ENCODE measurements at regions not wholly inside any gene's neighbourhood (a gene's known extent, or its start where the extent isn't known, plus 50 kb on each side); places are given as distances from the start of the nearest gene placed in this dataset.

DNA sequence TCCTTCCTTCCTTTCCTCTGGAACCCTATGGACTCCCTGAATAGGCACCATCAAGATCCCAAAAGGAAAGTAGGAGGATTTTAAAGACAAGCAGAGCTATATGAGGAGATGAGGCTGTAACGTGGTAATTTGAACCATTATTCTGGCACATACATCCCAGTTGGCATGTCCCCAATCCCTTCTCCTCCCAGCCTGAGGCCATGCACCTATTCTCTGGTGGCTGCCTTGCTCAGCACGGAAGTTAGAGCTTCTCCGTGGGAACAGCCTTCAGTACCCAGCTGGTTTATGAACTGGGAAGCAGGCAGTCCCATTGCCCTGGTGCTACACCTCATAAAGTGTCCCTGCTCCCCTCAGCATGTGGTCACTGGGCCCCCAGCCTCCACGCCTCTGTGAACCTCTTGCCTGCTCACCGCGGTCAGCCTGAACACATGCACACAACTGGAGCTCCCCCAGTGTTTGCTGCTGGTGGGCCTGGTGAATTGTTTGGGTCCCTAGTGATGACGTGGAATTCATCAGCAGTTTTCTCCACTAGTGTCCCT is 139.9 kb upstream of the PLET1 start:
- no peak for DNase-seq (ENCODE audit: low read depth in 2 of 2)

DNA sequence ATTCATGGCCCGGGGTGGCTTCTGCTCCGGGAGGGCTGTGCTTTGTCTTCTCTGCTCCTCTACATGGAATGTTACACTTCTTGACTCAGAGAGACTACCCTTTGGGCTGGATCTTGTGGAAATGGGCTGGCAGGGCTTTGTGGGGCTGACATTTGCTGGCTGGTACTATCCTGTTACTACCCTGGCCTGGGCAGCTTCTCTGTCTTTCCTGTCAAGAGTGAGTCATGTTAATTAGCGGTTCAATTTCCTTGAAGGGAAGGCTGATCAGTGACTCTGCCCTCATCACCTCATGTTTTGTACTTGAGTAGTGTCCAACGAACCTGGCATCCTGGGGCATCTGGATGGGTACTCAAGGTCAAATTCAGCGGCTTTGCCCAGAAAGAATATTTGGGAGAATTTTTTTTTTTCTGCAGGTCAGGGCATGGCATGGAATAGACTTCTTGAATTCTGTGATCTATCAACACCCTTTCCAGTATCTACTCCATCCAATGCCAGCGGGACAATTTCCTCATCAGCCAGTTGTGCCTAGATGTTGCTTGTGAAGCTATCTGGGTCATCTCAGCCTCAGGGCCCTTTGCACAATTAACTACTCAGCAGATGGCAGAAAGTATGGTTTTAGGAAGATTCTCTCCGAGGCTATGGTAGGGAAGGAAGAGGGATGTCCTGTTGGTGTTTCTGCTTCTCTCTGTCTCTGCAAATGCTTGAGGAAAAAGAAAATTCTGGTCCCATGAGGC is 140.5 kb upstream of the PLET1 start:
- no peak for DNase-seq (ENCODE audit: low read depth in 2 of 2)

DNA sequence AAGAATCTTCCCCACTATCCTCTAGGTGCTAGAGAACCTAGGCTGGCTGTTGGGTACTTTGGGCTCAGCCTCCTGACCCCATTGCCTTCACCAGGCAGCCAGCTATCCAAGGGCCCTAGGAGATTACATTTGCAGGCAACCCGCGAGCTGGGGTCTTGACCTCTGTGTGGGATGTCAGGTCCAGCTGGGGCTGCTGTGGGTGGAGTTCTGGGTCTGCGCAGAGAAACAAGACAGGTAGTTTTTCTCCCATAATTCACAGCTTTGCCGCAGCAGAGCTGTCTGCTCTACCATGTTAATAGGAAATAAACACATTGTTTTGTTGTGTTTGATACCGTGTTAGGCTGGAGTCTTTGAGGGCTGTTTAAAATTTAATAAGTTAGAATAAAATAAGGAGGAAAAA is 142.8 kb upstream of the PLET1 start:
- DNase-seq (ENCODE audit: low read depth in 2 of 2): no peak

DNA sequence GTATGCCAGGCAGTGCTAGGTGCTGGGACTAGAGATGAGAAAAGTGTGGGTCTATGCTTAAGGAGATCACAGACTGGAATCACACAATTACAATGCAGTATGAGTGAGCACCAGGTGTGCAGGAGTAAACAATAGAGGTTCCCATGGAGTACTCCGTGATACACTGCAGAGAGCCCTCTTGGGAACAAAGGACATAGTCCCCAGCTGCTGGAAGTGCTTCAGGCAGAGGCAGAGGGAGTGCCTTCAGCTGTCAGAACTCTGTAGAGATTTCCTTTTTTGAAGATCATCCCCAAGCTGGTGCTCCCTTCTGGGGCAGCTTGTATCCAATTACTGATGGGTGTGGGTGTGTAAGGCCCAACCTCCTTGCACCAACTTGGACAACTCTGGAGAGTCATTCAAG is 143.5 kb upstream of the PLET1 start:
- no peak for DNase-seq (ENCODE audit: low read depth in 2 of 2)

DNA sequence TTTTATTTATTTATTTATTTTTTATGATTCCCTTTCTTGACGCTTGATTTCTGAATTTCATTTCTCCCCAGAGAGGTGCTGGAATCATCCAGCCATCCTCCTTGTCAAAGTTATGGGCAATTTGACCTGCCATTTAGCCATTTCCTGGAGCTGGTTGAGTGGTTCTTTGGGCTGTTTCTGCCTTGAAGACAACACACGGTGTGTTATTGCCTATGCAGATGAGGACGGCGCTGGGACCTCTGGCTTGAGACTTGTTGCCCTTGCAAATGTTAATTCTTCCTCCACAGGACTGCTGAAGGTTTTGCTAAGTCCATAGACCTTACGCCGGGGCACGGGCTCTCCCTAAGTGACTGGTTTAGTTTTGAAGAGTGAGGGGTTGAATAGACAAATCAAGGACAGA is 147.9 kb upstream of the PLET1 start:
- DNase-seq (ENCODE audit: low read depth in 2 of 2): no peak

DNA sequence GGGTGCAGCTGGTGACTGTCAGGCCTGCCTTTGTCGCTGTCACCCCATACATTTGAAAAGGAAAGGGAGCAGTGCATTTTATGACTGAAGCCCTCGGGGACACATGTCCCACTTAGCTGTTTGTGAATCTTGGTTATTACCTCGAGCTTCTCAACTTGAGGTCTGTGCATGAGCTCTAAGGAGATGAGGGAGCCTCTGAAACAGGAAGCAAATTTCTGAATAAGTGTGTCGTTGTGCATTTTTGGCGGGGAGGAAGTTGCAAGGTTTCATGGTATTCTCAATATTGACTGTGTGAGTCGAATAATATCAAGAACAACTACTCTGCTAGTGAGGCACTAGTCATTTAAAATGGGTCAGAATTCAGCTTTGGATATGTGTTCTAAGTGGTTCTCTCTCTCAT is 149.7 kb upstream of the PLET1 start:
- no peak for DNase-seq (ENCODE audit: low read depth in 2 of 2)

DNA sequence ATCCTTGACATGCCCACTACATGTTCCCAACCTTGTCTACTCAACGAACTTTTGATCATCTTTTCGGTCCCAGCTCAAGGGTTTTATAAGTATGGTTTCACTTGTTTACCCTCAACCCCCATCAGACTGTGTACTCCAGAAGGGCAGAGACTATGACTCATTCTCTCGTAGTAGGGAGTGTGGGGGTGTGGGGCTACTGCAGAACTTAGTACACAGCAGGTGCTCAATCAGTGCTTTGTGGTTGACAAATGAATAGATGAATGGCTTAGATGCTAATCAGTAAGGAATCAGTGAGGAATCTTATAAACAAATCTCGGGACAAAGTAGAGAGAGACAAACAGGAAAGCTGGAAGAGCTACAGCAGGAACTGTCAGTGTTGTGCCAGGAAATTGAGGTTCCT is 151.7 kb upstream of the PLET1 start:
- no peak for DNase-seq (ENCODE audit: low read depth in 2 of 2)

DNA sequence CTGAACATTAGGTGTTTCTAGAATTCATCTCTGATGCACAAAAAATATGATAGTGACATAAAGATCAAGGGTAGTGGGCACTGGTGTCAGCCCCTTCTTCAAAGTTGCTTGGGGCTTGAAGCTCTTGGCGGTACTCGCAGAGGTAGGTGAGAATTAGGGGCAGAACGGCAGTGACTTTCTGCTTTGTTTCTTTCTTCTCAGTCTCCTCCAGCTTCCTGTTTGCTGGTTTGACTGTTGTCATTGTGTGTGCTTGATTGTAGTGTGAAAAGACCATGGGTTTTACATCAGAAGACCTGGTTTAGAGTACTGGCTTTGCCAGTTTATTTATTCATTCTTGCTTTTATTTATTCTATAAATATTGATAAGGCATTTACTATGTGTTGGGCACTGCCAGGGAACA is 156.7 kb upstream of the PLET1 start:
- no peak for DNase-seq (ENCODE audit: low read depth in 2 of 2)

DNA sequence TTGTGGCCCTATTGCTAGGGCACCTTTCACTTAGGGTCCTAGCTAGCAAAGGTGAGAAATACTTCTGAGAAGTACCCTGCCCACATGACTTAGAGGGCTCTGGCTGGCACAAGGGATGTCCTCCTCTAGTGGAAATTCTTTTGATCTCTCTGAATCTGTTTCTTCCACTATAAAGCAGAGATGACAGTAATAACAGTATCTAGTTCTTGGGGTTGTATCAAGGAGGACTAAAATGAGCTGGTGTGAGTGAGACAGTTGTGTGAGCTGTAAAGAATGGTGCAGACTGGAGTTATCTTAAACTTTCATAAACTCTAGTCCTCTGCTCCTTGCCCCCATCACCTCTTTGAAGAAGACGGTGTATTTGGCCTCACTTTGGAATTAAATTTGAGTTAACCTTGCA is 157.8 kb upstream of the PLET1 start:
- no peak for DNase-seq (ENCODE audit: low read depth in 2 of 2)

DNA sequence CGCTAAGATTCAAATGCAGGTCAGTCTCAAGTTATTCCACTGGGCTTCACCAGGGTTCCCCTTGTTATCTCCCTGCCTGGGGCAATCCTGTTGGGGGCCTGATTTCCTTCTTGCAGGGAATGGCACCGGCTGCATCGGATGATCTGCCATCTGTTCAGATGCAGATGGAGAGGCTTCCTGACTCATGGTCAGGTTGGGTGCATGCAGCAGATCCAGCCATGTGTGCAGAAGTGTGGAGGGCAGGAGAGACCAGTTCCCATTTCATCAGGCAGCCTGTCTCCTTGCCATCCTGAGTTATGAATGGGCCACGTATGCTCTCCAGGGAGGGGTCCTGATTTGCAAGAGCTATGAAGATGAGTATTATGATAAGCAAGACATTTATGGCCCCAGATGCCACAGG is 161.2 kb upstream of the PLET1 start:
- DNase-seq (ENCODE audit: low read depth in 2 of 2): no peak

DNA sequence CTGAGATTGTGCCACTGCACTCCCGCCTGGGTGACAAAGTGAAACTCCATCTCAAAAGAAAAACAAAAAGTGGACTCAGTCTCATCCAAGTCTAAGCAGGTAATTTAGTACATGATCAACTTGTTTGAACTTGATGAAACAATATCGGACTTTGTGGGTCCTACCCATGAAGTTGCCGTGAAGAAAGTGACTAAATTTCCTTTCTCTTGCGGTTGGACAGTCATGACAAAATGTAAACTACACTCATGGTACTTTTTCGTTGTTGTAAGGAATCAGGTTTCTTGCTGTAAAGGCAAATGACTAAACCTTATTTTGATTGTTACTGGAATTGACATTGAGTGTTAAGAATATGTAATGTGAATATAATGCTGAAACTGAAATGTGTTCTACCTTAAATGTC is 164.5 kb upstream of the PLET1 start:
- DNase-seq (ENCODE audit: low read depth in 2 of 2): no peak

DNA sequence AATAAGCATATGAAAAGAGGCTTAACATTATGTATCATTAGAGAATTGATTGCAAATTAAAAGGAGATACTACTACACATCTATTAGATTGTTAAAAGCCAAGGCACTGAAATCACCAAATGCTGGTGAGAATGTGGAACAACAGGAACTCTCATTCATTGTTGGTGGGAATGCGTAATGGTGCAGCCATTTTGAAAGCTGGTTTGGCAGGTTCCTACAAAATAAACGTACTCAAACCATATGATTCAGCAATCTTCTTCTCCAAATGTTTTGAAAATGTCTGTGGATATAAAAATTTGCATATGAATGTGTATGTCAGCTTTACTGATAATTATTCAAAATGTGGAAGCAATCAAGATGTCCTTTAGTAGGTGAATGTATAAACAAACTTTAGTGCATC is 176.4 kb upstream of the PLET1 start:
- no peak for DNase-seq (ENCODE audit: low read depth in 2 of 2)

DNA sequence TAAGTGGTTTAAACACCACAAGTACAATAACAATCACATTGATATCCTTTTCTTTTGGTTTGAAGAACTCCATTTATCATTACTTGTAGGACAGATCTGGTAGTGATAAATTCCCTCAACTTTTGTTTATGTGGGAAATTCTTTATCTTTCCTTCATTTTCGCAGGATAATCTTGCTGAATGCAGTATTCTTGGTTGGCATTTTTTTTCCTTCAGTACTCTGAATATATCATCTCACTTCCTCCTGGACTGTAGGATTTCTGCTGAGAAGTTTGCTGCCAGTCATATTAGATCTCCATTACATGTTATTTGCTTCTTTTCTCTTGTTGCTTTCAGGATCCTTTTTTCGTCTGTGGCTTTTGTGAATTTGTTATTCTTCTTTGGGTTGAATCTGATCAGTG is 179.0 kb upstream of the PLET1 start:
- DNase-seq (ENCODE audit: low read depth in 2 of 2): no peak

DNA sequence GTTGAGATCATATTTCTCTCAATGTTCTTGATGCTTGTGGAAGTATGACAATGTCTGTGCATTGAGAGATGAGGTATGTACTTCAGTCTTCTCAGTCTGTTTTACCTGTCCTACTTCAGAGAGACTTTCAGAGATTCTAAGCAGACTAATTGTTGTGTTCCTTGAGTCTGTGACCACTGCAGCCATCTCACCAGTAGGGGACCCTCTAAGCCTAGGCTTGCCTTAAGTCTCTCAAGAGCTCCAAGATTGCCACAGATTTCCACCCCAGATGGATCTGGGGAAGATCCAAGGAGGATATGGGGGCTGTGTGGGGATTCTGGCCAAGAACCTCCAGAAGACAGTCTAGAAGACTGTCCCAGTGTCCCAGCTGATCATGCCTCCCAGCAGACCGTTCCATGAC is 179.9 kb upstream of the PLET1 start:
- no peak for DNase-seq (ENCODE audit: low read depth in 2 of 2)

DNA sequence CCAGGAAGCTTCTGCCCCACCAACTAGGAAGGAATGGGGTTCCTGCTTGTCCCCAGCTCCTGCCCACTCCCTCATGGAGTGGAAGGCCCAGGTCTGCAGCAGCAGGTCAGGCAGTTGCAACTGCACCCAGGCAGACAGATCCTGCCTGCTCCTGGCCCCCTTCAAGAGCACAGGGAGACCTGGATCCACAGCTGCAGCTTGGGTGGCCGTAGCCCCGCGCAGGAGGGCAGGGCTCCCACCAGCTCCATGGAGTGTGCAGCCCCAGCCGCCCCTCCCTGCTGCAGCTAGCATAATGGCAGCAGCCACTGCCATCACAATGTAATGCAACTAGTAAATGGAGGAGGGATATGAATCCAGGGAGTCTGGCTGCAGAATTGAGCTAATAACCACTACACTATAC is 187.5 kb upstream of the PLET1 start:
- DNase-seq (ENCODE audit: low read depth in 2 of 2): no peak

DNA sequence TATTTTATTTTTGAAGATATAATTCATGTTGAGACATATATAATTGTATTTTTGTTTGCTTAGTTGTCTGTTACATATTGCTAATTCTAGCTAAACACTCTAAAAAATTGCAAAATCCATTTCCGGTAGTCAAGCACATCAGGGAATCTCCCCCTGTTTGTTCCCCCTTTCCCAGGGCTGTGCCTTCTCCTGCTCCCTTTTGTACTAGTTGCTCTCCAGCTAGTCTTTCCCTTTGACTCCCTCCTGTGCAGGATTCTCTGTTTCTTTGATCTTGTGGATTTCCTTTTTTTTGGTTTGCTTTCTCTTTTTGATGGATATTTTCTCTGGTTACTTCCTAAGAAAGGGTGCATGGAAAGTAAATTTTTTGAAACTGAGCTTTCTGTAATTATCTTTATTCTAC is 188.1 kb upstream of the PLET1 start:
- no peak for DNase-seq (ENCODE audit: low read depth in 2 of 2)

DNA sequence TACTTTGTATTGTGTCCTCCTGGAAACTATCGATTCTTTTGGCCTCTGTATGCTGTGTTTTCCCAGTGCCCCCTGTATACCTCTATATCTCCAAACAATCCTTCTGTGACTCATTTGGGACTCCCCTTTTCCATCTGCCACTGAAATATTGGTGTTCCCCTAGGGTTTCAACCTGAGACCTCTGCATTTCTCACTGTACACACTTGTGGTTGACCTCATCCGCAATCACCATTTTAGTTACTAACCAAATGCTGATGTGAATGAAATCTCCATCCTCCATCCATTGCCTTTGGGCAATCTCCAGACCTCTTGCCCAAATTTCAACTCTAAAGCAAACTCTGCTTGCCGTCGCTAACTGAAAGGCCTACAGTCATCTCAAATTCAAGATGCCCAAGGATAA is 190.6 kb upstream of the PLET1 start:
- DNase-seq (ENCODE audit: low read depth in 2 of 2): no peak

DNA sequence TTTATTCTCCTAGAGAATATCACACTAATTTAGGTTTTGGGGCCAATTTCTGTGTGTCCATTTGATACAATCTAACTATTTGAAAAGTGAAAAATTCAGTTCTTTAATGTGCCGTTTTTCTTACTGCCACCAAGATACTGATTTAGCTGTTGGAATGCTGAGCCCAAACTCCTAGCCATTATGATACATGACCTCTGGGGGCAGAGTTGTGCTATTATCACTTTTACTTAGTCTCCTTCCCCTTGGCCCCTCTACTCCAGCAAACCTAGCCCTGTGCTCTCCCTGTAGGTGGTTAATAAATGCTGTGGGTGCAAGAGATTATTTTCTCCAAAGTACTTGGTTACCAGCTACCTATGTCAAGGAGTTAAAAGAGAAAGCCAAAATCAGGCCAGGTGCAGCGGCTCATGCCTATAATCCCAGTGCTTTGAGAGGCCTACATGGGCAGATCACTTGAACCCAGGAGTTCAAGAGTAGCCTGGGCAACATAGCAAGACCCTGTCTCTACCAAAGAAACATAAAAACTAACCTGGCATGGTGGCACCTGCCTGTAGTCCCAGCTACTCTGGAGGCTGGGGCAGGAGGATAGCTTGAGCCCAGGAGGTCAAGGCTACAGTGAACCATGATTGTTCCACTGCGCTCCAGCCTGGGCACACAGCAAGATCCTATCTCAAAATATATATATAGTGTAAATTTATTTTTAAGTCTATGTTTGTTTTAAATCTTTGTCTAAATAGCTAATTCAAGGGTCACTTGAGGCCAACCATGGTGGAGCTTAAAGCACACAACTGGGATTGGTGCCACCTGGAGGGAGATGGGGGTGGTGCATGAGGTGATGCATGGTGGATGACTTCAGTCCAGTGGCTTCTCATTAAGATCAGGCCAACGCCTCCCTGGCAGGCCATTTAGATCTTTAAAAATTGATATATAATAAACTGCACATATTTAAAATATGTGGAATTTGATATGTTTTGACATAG is 193.2 kb upstream of the PLET1 start:
- DNase-seq (ENCODE audit: low read depth in 2 of 2): peak; percentile 15 to 31

DNA sequence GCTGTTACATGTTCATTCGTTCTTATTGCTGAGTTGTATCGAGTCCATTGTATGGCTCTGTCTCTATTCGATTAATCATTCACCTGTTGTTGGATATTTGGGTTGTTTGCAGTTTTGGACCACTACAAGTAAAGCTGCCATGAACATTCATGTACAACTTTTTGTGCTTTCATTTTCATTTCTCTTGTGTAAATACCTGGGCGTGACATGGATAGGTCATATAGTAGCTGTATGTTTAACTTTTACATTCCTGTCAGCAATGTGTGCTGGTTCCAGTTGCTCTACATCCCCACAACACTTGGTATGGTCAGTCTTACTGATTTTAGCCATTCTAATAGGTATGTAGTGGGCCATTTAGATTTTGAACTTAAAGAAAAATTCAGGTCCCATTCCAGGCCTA is 194.2 kb upstream of the PLET1 start:
- no peak for DNase-seq (ENCODE audit: low read depth in 2 of 2)

DNA sequence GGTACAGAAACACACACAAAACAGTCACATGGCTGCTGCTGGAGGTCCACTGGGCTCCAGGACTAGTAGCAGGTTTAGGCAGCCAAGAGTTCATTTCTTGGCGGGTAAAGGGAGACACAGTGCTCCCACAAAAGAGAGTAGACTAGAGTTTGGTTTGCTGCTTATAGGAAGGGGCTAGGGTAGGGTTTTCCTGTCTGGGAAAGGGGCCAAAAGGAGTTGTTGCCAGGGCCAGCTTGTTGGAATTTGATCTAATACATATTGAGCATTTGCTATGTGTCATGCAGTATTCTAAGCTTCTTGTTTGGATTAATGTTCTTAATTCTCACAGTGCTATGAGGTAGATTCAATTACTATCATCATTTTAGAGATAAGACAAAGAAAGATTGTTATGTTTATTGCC is 195.1 kb upstream of the PLET1 start:
- DNase-seq (ENCODE audit: low read depth in 2 of 2): no peak

DNA sequence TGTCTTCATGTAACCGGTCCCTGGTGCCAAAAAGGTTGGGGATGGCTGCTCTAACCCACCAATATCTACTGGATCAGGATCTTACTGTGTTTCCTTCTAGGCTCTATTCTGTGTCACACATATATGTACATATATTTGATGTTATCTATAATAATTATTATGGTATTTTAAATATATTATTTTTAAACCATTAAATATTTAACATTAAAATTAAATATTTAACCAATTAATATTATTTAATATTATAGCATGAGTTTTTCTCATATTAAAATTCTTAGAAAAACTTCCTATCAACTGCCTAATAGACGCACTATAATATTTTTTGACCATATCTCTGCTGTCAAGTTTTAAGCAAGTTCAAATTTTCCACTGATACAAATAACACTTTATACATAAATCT is 196.9 kb upstream of the PLET1 start:
- DNase-seq (ENCODE audit: low read depth in 2 of 2): no peak

DNA sequence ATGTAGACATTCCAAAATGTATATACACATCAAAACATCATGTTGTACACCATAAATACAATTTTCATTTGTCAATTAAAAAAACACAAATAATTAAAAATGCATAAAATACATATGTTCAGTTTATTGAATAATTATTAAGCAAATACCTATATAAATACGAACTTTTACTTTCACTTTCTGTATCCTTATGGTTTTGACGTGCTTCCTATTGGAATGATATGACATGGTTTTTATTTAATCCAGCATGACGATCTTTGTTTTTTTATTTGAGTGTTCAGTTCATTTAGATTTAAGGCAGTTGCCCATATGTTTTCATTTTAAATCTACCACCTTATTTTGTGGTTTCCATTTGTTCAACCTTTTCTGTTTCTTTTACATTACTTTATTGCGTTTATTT is 198.3 kb upstream of the PLET1 start:
- DNase-seq (ENCODE audit: low read depth in 2 of 2): no peak

DNA sequence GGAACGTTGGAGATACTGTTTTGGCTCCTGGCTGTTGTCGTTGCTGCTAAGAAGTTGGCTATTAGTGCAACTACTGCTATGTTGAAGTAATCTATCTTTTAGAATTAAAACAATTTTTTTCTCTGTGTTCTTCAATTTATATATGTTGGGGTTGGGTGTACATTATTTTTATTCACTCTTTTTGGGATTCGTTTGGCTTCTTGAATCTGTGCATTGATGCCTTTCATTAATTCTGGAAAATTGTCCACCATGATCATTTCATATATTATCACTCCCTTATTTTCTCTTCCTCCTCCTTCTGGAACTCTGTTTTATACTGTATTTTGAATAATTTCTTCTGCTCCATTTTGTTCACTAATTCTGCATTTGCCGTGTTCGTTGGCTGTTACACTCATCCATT is 199.5 kb upstream of the PLET1 start:
- no peak for DNase-seq (ENCODE audit: low read depth in 2 of 2)
